MM.1S (cell line): ENCODE measurements at regions not wholly inside any gene's neighbourhood (a gene's known extent, or its start where the extent isn't known, plus 50 kb on each side); places are given as distances from the start of the nearest gene placed in this dataset.

ENCODE experiments used
- DNase-seq: peaks from one replicate; pipeline ENCODE4 v3.0.0-alpha.2; 2015
- H2AFZ ChIP-seq: fragments of 300-600 bp; sonication (generic); 2 replicates; pipeline ENCODE4 v1.6.0; 2016; ENCODE audit warnings: antibody characterized with exemption, low read length
- H3F3A ChIP-seq: fragments of 300-600 bp; sonication (generic); 2 replicates; pipeline ENCODE4 v1.6.1; 2016; ENCODE audit warnings: mild to moderate bottlenecking, antibody characterized with exemption, low read length, moderate library complexity, mixed read lengths; ENCODE audit not compliant: insufficient read depth
- H3K27ac ChIP-seq: fragments of 300-600 bp; sonication (generic); 2 replicates; pipeline ENCODE4 v1.5.1; 2016; ENCODE audit warnings: mild to moderate bottlenecking, low read length
- H3K27me3 ChIP-seq: fragments of 300-600 bp; sonication (generic); replicated peaks from 2 replicates; pipeline ENCODE4 v1.6.0; 2016; ENCODE audit warnings: low read length; ENCODE audit not compliant: insufficient read depth
- H3K36me3 ChIP-seq: fragments of 300-600 bp; sonication (generic); replicated peaks from 2 replicates; pipeline ENCODE4 v1.6.1; 2016; ENCODE audit warnings: mild to moderate bottlenecking, low read length, mixed read lengths; ENCODE audit not compliant: insufficient read depth
- H3K4me1 ChIP-seq: fragments of 300-600 bp; sonication (generic); 2 replicates; pipeline ENCODE4 v1.6.1; 2016; ENCODE audit warnings: low read length, mixed read lengths
- H3K4me2 ChIP-seq: fragments of 300-600 bp; sonication (generic); 2 replicates; pipeline ENCODE4 v1.6.0; 2016; ENCODE audit warnings: low read depth, low read length
- H3K4me3 ChIP-seq: fragments of 300-600 bp; sonication (generic); 2 replicates; pipeline ENCODE4 v1.5.1; 2016; ENCODE audit warnings: low read length, mixed read lengths
- H3K79me2 ChIP-seq: fragments of 300-600 bp; sonication (generic); 2 replicates; pipeline ENCODE4 v1.6.1; 2016; ENCODE audit warnings: mixed run types, low read length, mixed read lengths
- H3K9ac ChIP-seq: fragments of 300-600 bp; sonication (generic); 2 replicates; pipeline ENCODE4 v1.6.1; 2016; ENCODE audit warnings: low read length, mixed read lengths
- H3K9me2 ChIP-seq: fragments of 300-600 bp; sonication (generic); replicated peaks from 2 replicates; pipeline ENCODE4 v1.6.1; 2016; ENCODE audit warnings: mild to moderate bottlenecking, low read length, mixed read lengths; ENCODE audit not compliant: insufficient read depth
- H3K9me3 ChIP-seq: fragments of 300-600 bp; sonication (generic); replicated peaks from 2 replicates; pipeline ENCODE4 v1.6.1; 2016; ENCODE audit warnings: mild to moderate bottlenecking, low read length, mixed read lengths; ENCODE audit not compliant: insufficient read depth
- H4K20me1 ChIP-seq: fragments of 300-600 bp; sonication (generic); 2 replicates; pipeline ENCODE4 v1.6.1; 2016; ENCODE audit warnings: mild to moderate bottlenecking, low read length, moderate library complexity, mixed read lengths; ENCODE audit not compliant: insufficient read depth
- EZH2 ChIP-seq: fragments of 300-600 bp; sonication (generic); optimal IDR thresholded peaks from 2 replicates; pipeline ENCODE3; 2017; ENCODE audit warnings: low read depth, mild to moderate bottlenecking, antibody characterized with exemption, low read length, mixed read lengths
- EZH2phosphoT487 ChIP-seq: fragments of 300-600 bp; sonication (generic); IDR thresholded peaks from 2 replicates; pipeline ENCODE4 v1.6.1; 2018; ENCODE audit warnings: antibody characterized with exemption, low read length
- TF ChIP-seq, protein P1 (sequence below): fragments of 300-600 bp; sonication (generic); IDR thresholded peaks from 2 replicates; pipeline ENCODE4 v1.5.1; 2016; ENCODE audit warnings: antibody characterized with exemption, low read length, mixed read lengths

GRCh38 chr5:141756196-141756595 is 74.2 kb upstream of the ARAP3 start:
- H3K4me2 ChIP-seq: no peak overlapping the region
- no peak overlapping the region for H2AFZ ChIP-seq
- no peaks in the 10 kb centered on the region for H3K4me1 ChIP-seq
- TF ChIP-seq, protein P1, sequence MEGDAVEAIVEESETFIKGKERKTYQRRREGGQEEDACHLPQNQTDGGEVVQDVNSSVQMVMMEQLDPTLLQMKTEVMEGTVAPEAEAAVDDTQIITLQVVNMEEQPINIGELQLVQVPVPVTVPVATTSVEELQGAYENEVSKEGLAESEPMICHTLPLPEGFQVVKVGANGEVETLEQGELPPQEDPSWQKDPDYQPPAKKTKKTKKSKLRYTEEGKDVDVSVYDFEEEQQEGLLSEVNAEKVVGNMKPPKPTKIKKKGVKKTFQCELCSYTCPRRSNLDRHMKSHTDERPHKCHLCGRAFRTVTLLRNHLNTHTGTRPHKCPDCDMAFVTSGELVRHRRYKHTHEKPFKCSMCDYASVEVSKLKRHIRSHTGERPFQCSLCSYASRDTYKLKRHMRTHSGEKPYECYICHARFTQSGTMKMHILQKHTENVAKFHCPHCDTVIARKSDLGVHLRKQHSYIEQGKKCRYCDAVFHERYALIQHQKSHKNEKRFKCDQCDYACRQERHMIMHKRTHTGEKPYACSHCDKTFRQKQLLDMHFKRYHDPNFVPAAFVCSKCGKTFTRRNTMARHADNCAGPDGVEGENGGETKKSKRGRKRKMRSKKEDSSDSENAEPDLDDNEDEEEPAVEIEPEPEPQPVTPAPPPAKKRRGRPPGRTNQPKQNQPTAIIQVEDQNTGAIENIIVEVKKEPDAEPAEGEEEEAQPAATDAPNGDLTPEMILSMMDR: no peak
- H4K20me1 ChIP-seq: no peaks in the 10 kb centered on the region
- H3K27ac ChIP-seq: no peak overlapping the region
- no peaks in the 10 kb centered on the region for H3K36me3 ChIP-seq
- no peak overlapping the region for H3K4me3 ChIP-seq
- no peaks in the 10 kb centered on the region for H3K9me2 ChIP-seq
- no peaks in the 10 kb centered on the region for H3K79me2 ChIP-seq
- DNase-seq: no peak
- peaks cover 60% of the 10 kb centered on the region for H3K27me3 ChIP-seq
- H3K9ac ChIP-seq: no peak overlapping the region
- H3K9me3 ChIP-seq: no peaks in the 10 kb centered on the region
- no peaks in the 10 kb centered on the region for H3F3A ChIP-seq

GRCh38 chr5:141753971-141754713 is 72.1 kb upstream of the ARAP3 start:
- Histone ChIP-seq H3K4me3 (no peak overlapping the region), H3K9ac (no peak overlapping the region), H3K27me3 (peaks cover 48% of the 10 kb centered on the region), H4K20me1 (no peaks in the 10 kb centered on the region), H3K4me2 (no peak overlapping the region), H3K9me2 (no peaks in the 10 kb centered on the region), H3K36me3 (no peaks in the 10 kb centered on the region), H3K79me2 (no peaks in the 10 kb centered on the region), H3K27ac (no peak overlapping the region), H3K4me1 (no peaks in the 10 kb centered on the region), H3K9me3 (no peaks in the 10 kb centered on the region), H2AFZ (no peak overlapping the region), H3F3A (no peaks in the 10 kb centered on the region)
- TF ChIP-seq EZH2phosphoT487: no peak
- no peak for TF ChIP-seq EZH2
- TF ChIP-seq, protein P1: no peak
- DNase-seq: peak; percentile 59

DNA sequence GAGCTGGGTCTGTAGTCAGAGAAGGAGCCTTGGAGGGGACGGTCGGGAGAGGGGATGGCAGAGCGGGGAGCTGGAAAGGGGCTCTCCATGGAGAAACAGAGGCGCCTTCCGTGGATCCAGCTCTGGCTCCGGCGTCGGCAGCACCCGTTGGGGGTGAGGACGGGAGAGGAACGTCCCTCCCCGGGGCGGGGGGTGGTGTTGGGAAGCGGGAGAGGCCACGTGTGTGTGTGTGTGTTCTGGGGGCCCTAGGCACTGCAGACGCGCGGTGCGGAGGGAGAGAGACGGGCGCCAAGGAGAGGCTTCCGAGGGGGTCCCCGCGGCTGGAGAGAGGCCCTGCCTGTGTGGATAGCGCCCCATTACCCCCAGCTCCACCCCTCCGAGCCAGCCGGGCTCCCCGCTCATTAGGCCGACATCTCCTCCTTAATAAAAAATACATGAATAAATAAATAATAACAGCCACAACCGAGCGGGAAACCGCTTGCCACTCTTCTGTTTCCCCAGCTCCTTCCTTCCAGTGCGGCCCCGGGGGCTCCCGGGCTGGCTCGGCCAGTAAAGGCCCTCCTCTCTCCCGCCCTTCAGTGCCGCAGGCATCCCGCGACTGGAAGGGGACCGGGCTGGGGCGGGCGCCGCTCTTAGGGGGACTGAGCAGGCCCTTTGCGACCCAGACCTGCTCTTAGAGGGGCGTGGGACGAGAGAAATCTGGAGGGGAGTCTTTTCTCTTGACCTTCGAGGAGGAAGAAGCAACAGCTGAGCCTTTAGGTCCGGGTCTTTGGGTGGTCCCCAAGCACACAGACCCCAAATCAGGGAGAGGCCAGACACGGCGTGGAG is 71.3 kb upstream of the ARAP3 start:
- Histone ChIP-seq H3K9me2 (no peaks in the 10 kb centered on the region), H3K27ac (no peak overlapping the region), H3K4me3 (no peak overlapping the region), H4K20me1 (no peaks in the 10 kb centered on the region), H3K27me3 (peaks cover 48% of the 10 kb centered on the region), H3K9ac (no peak overlapping the region), H3K4me2 (no peak overlapping the region), H3K79me2 (no peaks in the 10 kb centered on the region), H3K9me3 (no peaks in the 10 kb centered on the region), H3K36me3 (no peaks in the 10 kb centered on the region), H3F3A (no peaks in the 10 kb centered on the region), H3K4me1 (no peaks in the 10 kb centered on the region), H2AFZ (no peak overlapping the region)
- DNase-seq: no peak
- TF ChIP-seq EZH2phosphoT487 (no peak), EZH2 (no peak)
- TF ChIP-seq, protein P1: no peak
